OCI-LY3 (cell line): ENCODE measurements at regions not wholly inside any gene's neighbourhood (a gene's known extent, or its start where the extent isn't known, plus 50 kb on each side); places are given as distances from the start of the nearest gene placed in this dataset.

Source experiments
- EZH2phosphoT487 ChIP-seq: fragments of 200-600 bp; shearing (Covaris generic); IDR thresholded peaks from 2 replicates; pipeline ENCODE4 v1.6.1; 2018; ENCODE audit warnings: antibody characterized with exemption, mixed run types, low read depth
- TF ChIP-seq, protein P1 (sequence below): fragments of 200-600, 300-600 bp; sonication (generic); IDR thresholded peaks from 2 replicates; pipeline ENCODE4 v1.5.1; 2014; ENCODE audit warnings: antibody characterized with exemption, low read length, low read depth

GRCh38 chr5:164578401-164578800, 1073.0 kb downstream of the MAT2B start:
- TF ChIP-seq, protein P1, sequence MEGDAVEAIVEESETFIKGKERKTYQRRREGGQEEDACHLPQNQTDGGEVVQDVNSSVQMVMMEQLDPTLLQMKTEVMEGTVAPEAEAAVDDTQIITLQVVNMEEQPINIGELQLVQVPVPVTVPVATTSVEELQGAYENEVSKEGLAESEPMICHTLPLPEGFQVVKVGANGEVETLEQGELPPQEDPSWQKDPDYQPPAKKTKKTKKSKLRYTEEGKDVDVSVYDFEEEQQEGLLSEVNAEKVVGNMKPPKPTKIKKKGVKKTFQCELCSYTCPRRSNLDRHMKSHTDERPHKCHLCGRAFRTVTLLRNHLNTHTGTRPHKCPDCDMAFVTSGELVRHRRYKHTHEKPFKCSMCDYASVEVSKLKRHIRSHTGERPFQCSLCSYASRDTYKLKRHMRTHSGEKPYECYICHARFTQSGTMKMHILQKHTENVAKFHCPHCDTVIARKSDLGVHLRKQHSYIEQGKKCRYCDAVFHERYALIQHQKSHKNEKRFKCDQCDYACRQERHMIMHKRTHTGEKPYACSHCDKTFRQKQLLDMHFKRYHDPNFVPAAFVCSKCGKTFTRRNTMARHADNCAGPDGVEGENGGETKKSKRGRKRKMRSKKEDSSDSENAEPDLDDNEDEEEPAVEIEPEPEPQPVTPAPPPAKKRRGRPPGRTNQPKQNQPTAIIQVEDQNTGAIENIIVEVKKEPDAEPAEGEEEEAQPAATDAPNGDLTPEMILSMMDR = no peak
- TF ChIP-seq EZH2phosphoT487 = no peak
